Neural cell (in vitro differentiated cells): ENCODE measurements at regions not wholly inside any gene's neighbourhood (a gene's known extent, or its start where the extent isn't known, plus 50 kb on each side); places are given as distances from the start of the nearest gene placed in this dataset.

Source experiments
- EZH2 ChIP-seq: fragments of 200-600, 300-800 bp; shearing (Covaris generic), sonication (generic); IDR thresholded peaks from 2 replicates; pipeline ENCODE4 v1.6.1; 2014; ENCODE audit warnings: antibody characterized with exemption, low read length, borderline replicate concordance, mild to moderate bottlenecking; ENCODE audit not compliant: insufficient read depth, poor library complexity, severe bottlenecking
- TF ChIP-seq, protein P1 (sequence below): fragments of 450-650 bp; IDR thresholded peaks from 2 replicates; pipeline ENCODE4 v1.5.1; 2014; ENCODE audit warnings: antibody characterized with exemption, mild to moderate bottlenecking, moderate library complexity; ENCODE audit not compliant: poor library complexity, severe bottlenecking

DNA sequence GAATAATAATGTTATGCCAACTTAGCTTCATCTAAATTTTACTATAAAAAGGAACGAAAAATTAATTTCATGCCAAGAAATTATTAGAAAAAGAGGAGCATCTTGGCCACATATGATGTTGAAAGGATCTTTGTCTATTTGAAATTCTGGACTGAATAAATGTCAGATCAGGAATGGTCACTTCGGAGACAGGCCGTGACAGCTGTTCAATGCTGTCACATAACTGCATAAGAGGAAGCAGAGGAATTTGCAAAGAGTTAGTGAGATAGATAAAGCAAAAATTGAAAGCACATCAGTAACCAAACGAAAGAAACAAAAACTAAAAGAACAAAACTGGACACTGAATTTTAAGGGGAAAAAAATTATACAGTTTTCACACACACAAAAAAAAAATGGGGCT is 100.9 kb downstream of the GASK1B start:
- TF ChIP-seq, protein P1, sequence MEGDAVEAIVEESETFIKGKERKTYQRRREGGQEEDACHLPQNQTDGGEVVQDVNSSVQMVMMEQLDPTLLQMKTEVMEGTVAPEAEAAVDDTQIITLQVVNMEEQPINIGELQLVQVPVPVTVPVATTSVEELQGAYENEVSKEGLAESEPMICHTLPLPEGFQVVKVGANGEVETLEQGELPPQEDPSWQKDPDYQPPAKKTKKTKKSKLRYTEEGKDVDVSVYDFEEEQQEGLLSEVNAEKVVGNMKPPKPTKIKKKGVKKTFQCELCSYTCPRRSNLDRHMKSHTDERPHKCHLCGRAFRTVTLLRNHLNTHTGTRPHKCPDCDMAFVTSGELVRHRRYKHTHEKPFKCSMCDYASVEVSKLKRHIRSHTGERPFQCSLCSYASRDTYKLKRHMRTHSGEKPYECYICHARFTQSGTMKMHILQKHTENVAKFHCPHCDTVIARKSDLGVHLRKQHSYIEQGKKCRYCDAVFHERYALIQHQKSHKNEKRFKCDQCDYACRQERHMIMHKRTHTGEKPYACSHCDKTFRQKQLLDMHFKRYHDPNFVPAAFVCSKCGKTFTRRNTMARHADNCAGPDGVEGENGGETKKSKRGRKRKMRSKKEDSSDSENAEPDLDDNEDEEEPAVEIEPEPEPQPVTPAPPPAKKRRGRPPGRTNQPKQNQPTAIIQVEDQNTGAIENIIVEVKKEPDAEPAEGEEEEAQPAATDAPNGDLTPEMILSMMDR, result no peak
- no peak for TF ChIP-seq EZH2
